Testis (tissue), 2 donors: ENCODE measurements at regions not wholly inside any gene's neighbourhood (a gene's known extent, or its start where the extent isn't known, plus 50 kb on each side); places are given as distances from the start of the nearest gene placed in this dataset.

Experiments used
- CTCF ChIP-seq, 3 experiments: fragments of 450-650 bp in 2 of 3; fragments of 200-600 bp in 1 of 3; sonication (generic) in 1 of 3; IDR thresholded peaks; one replicate each; pipeline ENCODE4 v1.5.1; 2016 to 2019; ENCODE audit warnings: antibody characterized with exemption in 3 of 3, mild to moderate bottlenecking in 2 of 3, moderate library complexity in 1 of 3
- POLR2A ChIP-seq: fragments of 450-650 bp; IDR thresholded peaks from one replicate; pipeline ENCODE4 v1.6.1; 2017; ENCODE audit warnings: antibody characterized with exemption, mild to moderate bottlenecking, moderate library complexity

GRCh38 chr13:65401315-65401714 lies 1828.8 kb downstream of the PCDH9 start:
- TF ChIP-seq CTCF (IDR thresholded peaks at IDR 0.05) (no peak), POLR2A (no peak)
